ENCODE measurements at regions not wholly inside any gene's neighbourhood (a gene's known extent, or its start where the extent isn't known, plus 50 kb on each side); places are given as distances from the start of the nearest gene placed in this dataset.

DNA sequence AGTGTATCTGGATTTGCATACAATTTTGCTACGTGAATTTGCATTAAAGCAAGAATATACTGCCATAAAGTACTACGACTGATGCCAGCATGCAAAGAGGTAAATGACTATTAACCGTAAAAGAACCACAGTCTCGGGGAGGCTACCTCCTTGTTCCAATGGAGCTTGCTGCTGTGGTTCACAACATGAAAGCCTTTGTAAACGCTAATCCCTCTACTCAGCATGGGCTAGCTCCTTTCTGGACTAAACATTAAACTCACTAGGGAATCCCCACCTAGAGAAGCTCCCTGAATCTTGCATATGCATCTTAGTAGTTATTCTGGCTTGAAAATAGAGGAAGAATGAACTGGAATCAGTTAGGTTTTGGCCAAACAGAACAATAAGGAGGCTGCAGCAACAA, 60.5 kb upstream of the ARHGAP32 start:
- Histone ChIP-seq H3K9ac (no peak overlapping the region), H3K4me3 (no peak overlapping the region), H3K4me1 (no peaks in the 10 kb centered on the region), H3K27me3 (no peaks in the 10 kb centered on the region), H3K4me2 (no peak overlapping the region), H3K9me3 (replicated peaks in 1 of 11) (peaks cover 0 to 31% (median 12%) of the 10 kb centered on the region in 11 experiments; a peak in 12 of 22 replicates), H3K27ac (no peak overlapping the region), H3K36me3 (peaks cover 0 to 15% (median 0%) of the 10 kb centered on the region in 11 experiments; a peak in 5 of 22 replicates), H4K20me1 (no peaks in the 10 kb centered on the region; a peak in 1 of 22 replicates)
- TF ChIP-seq Cebpa-rat (IDR thresholded peaks at IDR 0.05), result no peak

GRCh38 chr11:129251067-129251466, 58.9 kb upstream of the ARHGAP32 start:
- no peak for TF ChIP-seq Cebpa-rat (IDR thresholded peaks at IDR 0.05)
- peaks cover 0 to 8% (median 0%) of the 10 kb centered on the region in 10 experiments; a peak in 1 of 20 replicates for H3K4me1 ChIP-seq
- no peak overlapping the region for H3K4me3 ChIP-seq
- peaks cover 0 to 6% (median 0%) of the 10 kb centered on the region in 11 experiments; a peak in 4 of 22 replicates for H3K36me3 ChIP-seq
- H3K9me3 ChIP-seq (replicated peaks in 1 of 11), result peaks cover 0 to 17% (median 4%) of the 10 kb centered on the region in 11 experiments; a peak in 9 of 22 replicates
- H3K9ac ChIP-seq, result no peak overlapping the region
- no peaks in the 10 kb centered on the region; a peak in 1 of 22 replicates for H4K20me1 ChIP-seq
- no peak overlapping the region for H3K27ac ChIP-seq
- no peak overlapping the region for H3K4me2 ChIP-seq
- H3K27me3 ChIP-seq, result no peaks in the 10 kb centered on the region

DNA sequence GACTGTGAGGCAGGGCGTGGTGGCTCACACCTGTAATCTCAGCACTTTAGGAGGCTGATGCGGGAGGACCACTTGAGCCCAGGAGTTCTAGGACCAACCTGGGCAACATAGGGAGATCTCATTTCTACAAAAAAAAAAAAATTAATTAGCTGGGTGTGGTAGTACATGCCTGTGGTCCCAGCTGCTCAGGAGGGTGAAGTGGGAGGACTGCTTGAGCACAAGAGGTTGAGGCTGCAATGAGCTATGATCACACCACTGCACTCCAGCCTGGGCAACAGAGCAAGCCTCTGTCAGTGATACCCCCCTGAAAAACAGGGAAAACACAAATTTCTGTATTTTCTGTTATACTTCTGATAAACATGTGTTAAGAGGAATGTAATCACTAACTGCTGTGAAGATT, 57.8 kb upstream of the ARHGAP32 start:
- Histone ChIP-seq H3K27ac (no peak overlapping the region), H3K4me1 (peaks cover 0 to 8% (median 0%) of the 10 kb centered on the region in 10 experiments; a peak in 1 of 20 replicates), H3K36me3 (no peaks in the 10 kb centered on the region), H4K20me1 (no peaks in the 10 kb centered on the region; a peak in 1 of 22 replicates), H3K9ac (no peak overlapping the region), H3K4me3 (no peak overlapping the region), H3K9me3 (replicated peaks in 1 of 11) (peaks cover 0 to 6% (median 0%) of the 10 kb centered on the region in 11 experiments; a peak in 2 of 22 replicates), H3K27me3 (no peaks in the 10 kb centered on the region), H3K4me2 (no peak overlapping the region)
- no peak for TF ChIP-seq Cebpa-rat (IDR thresholded peaks at IDR 0.05)

- Histone ChIP-seq H4K20me1 (no peaks in the 10 kb centered on the region; a peak in 1 of 22 replicates), H3K4me2 (no peak overlapping the region), H3K9ac (no peak overlapping the region), H3K4me1 (peaks cover 0 to 8% (median 0%) of the 10 kb centered on the region in 10 experiments; a peak in 1 of 20 replicates), H3K9me3 (replicated peaks in 1 of 11) (0 out of 22 replicates have a peak, but pooled peaks cover 0 to 5% (median 0%) of the 10 kb centered on the region in 11 experiments), H3K27ac (no peak overlapping the region), H3K27me3 (no peaks in the 10 kb centered on the region), H3K4me3 (no peak overlapping the region), H3K36me3 (no peaks in the 10 kb centered on the region)
- TF ChIP-seq Cebpa-rat (IDR thresholded peaks at IDR 0.05), result no peak
Measured at GRCh38 chr11:129249351-129249750, 57.2 kb upstream of the ARHGAP32 start.

DNA sequence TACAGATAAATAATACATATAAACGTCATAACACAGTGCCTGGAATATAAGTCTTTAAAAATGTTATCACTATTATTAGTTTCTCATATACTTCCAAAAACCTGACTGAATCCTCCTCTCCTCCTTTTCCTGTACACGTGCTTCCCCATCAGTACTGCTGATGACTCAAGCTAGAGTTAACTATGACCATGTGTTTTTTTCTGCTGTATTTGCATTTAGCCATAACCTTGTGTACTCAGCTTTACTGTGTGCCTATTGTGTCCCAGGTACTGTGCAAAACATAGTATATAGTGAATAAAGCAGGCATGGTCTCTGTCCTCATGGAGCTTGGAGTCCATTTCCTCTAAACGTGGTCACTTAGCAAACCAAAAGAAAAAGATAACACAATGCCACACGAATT, 56.5 kb upstream of the ARHGAP32 start:
- peaks cover 0 to 7% (median 0%) of the 10 kb centered on the region in 11 experiments; a peak in 1 of 22 replicates for H3K9me3 ChIP-seq (replicated peaks in 1 of 11)
- peaks cover 0 to 8% (median 0%) of the 10 kb centered on the region in 10 experiments; a peak in 1 of 20 replicates for H3K4me1 ChIP-seq
- no peak overlapping the region for H3K27ac ChIP-seq
- H3K27me3 ChIP-seq, result no peaks in the 10 kb centered on the region
- no peak overlapping the region for H3K4me3 ChIP-seq
- no peak for TF ChIP-seq Cebpa-rat (IDR thresholded peaks at IDR 0.05)
- no peak overlapping the region for H3K4me2 ChIP-seq
- no peak overlapping the region for H3K9ac ChIP-seq
- no peaks in the 10 kb centered on the region; a peak in 1 of 22 replicates for H3K36me3 ChIP-seq
- H4K20me1 ChIP-seq, result no peaks in the 10 kb centered on the region; a peak in 1 of 22 replicates

DNA sequence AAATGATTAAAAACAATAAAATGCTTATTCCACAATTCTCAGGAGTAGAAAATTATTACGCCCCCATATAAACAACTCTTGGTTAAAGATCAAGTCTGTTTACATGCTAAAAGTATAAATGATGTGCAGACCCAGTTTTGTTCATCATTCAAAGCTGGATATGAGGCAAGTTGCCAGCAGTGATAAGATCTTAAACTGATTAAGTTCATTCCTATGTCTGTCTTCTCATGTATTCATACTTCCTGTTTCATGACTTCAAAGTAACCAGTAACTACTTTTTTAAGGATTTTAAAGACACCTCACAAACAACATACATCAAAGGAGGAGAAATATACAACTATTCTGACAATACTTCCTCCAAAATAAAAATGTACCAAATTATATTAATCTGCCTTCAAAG, 55.0 kb upstream of the ARHGAP32 start:
- Histone ChIP-seq H3K9me3 (replicated peaks in 1 of 11) (peaks cover 0 to 8% (median 0%) of the 10 kb centered on the region in 11 experiments; a peak in 1 of 22 replicates), H3K27me3 (no peaks in the 10 kb centered on the region), H3K36me3 (no peaks in the 10 kb centered on the region; a peak in 1 of 22 replicates), H3K4me1 (peaks cover 0 to 8% (median 0%) of the 10 kb centered on the region in 10 experiments; a peak in 1 of 20 replicates), H3K27ac (no peak overlapping the region), H3K9ac (no peak overlapping the region), H3K4me3 (no peak overlapping the region), H4K20me1 (no peaks in the 10 kb centered on the region; a peak in 1 of 22 replicates), H3K4me2 (0 out of 22 replicates have a peak overlapping the region, but pooled peaks of 1 of the 11 experiments have one; percentile 8)
- no peak for TF ChIP-seq Cebpa-rat (IDR thresholded peaks at IDR 0.05)

- H4K20me1 ChIP-seq, result no peaks in the 10 kb centered on the region; a peak in 1 of 22 replicates
- no peak overlapping the region for H3K27ac ChIP-seq
- peaks cover 0 to 8% (median 0%) of the 10 kb centered on the region in 11 experiments; a peak in 2 of 22 replicates for H3K9me3 ChIP-seq (replicated peaks in 1 of 11)
- H3K9ac ChIP-seq, result no peak overlapping the region
- H3K36me3 ChIP-seq, result peaks cover 0 to 6% (median 0%) of the 10 kb centered on the region in 11 experiments; a peak in 2 of 22 replicates
- peaks cover 0 to 8% (median 0%) of the 10 kb centered on the region in 10 experiments; a peak in 1 of 20 replicates for H3K4me1 ChIP-seq
- no peaks in the 10 kb centered on the region for H3K27me3 ChIP-seq
- H3K4me2 ChIP-seq, result no peak overlapping the region
- no peak for TF ChIP-seq Cebpa-rat (IDR thresholded peaks at IDR 0.05)
- H3K4me3 ChIP-seq, result no peak overlapping the region
Measured at GRCh38 chr11:129242855-129243254, 50.7 kb upstream of the ARHGAP32 start.
